ENCODE measurements at regions not wholly inside any gene's neighbourhood (a gene's known extent, or its start where the extent isn't known, plus 50 kb on each side); places are given as distances from the start of the nearest gene placed in this dataset.

DNA sequence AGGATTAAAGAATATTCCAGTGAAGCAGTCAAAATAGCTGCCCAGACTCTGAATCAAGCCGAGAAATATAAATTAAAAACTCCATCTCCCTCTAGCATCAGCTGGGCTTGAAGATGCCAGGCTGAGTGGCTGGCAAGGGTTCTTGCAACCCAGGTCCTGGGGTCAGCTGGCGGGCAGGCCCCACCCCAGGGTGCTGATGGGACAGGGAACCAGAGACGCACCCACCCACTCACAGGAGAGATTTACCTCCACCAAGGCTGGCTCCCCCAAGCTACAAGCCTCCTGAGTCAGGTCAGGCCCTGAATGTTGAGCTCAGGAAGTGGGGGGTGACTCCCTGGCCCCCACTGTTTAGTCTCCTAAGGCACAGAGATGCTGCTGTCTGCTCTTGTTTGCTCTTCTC is 83.9 kb upstream of the HSPA9 start:
- no peak overlapping the region for H3K4me3 ChIP-seq
- H3K4me1 ChIP-seq (ENCODE audit: control insufficient read depth, insufficient read depth, low read length), result peaks cover 26% of the 10 kb centered on the region
- H4K20me1 ChIP-seq (ENCODE audit: control insufficient read depth, insufficient read depth), result no peaks in the 10 kb centered on the region
- H3K79me2 ChIP-seq (ENCODE audit: control insufficient read depth, insufficient read depth, low read length), result no peaks in the 10 kb centered on the region
- H3K36me3 ChIP-seq (ENCODE audit: control insufficient read depth in 2 of 2, insufficient read depth in 2 of 2, low read length in 1 of 2), result no peaks in the 10 kb centered on the region
- ChIA-PET SMC1A (ENCODE audit: uncharacterized antibody, unreplicated experiment) (no interaction called here), RAD21 (ENCODE audit: unreplicated experiment) (no interaction called here), CTCF (no interaction called here), POLR2A (interaction anchor here (0.5 to 0.6 kb wide), 2 partner anchors 12 to 1929 kb away, joined by 3 to 8 read pairs; no protein-coding TSS in a partner anchor)
- DNase-seq (ENCODE audit: low read depth, low spot score) (no peak), ATAC-seq (no peak), FAIRE-seq (no peak)
- intact Hi-C loops (cut with micrococcal nuclease; ENCODE audit: unreplicated experiment), result no loop called here
- H3K9ac ChIP-seq (ENCODE audit: control insufficient read depth, insufficient read depth, low read length), result no peak overlapping the region
- H3K9me3 ChIP-seq (replicated peaks; ENCODE audit: control insufficient read depth, insufficient read depth, low read length), result no peaks in the 10 kb centered on the region
- no peak overlapping the region for H2AFZ ChIP-seq (ENCODE audit: control insufficient read depth, low read depth, low read length)
- H3K27ac ChIP-seq (ENCODE audit: control insufficient read depth, insufficient read depth), result no peak overlapping the region
- no peak overlapping the region for H3K4me2 ChIP-seq (ENCODE audit: control insufficient read depth, insufficient read depth)
- in situ Hi-C loops (cut with MboI), result no loop called here
- 53% methylated on average over 3 of the region's 3 CpGs for WGBS (ENCODE audit: insufficient coverage, insufficient replicate concordance, low lambda C conversion rate, missing lambda C conversion rate)
- no TSS peak for BruUV-seq (replicated peaks)
- no peaks in the 10 kb centered on the region; a peak in 1 of 4 replicates for H3K27me3 ChIP-seq (replicated peaks in 1 of 2; ENCODE audit: control insufficient read depth in 2 of 2, insufficient read depth in 2 of 2, low read length in 1 of 2)
- TF ChIP-seq SPI1 (IDR thresholded peaks at IDR 0.05; ENCODE audit: borderline replicate concordance, insufficient read depth, low read depth, low read length) (no peak), BHLHE40 (IDR thresholded peaks at IDR 0.05; ENCODE audit: borderline replicate concordance in 1 of 2, low read depth in 2 of 2, low read length in 1 of 2) (no peak), MEF2B (IDR thresholded peaks at IDR 0.05; ENCODE audit: partially characterized antibody, poor library complexity, severe bottlenecking) (no peak), CREM (IDR thresholded peaks at IDR 0.05; ENCODE audit: low read depth) (no peak), ESRRA (IDR thresholded peaks at IDR 0.05; ENCODE audit: low read length) (no peak), BCL11A (IDR thresholded peaks at IDR 0.05; ENCODE audit: low read depth, low read length) (no peak), BACH1 (IDR thresholded peaks at IDR 0.05; ENCODE audit: borderline replicate concordance) (no peak), HDGF (IDR thresholded peaks at IDR 0.05) (no peak), SMC3 (IDR thresholded peaks at IDR 0.05; ENCODE audit: borderline replicate concordance, low read length) (no peak), CBX3 (IDR thresholded peaks at IDR 0.05; ENCODE audit: borderline replicate concordance, low read depth) (no peak), RAD51 (IDR thresholded peaks at IDR 0.05) (no peak), CEBPB (IDR thresholded peaks at IDR 0.05; ENCODE audit: borderline replicate concordance in 1 of 2, low read depth in 2 of 2, low read length in 2 of 2) (no peak), POLR2A (IDR thresholded peaks at IDR 0.05; ENCODE audit: low read depth, low read length) (no peak)
- TF ChIP-seq, protein P1, sequence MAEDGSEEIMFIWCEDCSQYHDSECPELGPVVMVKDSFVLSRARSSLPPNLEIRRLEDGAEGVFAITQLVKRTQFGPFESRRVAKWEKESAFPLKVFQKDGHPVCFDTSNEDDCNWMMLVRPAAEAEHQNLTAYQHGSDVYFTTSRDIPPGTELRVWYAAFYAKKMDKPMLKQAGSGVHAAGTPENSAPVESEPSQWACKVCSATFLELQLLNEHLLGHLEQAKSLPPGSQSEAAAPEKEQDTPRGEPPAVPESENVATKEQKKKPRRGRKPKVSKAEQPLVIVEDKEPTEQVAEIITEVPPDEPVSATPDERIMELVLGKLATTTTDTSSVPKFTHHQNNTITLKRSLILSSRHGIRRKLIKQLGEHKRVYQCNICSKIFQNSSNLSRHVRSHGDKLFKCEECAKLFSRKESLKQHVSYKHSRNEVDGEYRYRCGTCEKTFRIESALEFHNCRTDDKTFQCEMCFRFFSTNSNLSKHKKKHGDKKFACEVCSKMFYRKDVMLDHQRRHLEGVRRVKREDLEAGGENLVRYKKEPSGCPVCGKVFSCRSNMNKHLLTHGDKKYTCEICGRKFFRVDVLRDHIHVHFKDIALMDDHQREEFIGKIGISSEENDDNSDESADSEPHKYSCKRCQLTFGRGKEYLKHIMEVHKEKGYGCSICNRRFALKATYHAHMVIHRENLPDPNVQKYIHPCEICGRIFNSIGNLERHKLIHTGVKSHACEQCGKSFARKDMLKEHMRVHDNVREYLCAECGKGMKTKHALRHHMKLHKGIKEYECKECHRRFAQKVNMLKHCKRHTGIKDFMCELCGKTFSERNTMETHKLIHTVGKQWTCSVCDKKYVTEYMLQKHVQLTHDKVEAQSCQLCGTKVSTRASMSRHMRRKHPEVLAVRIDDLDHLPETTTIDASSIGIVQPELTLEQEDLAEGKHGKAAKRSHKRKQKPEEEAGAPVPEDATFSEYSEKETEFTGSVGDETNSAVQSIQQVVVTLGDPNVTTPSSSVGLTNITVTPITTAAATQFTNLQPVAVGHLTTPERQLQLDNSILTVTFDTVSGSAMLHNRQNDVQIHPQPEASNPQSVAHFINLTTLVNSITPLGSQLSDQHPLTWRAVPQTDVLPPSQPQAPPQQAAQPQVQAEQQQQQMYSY (CRISPR knock-in tag; IDR thresholded peaks at IDR 0.05), result no peak
- TF ChIP-seq, protein P2, sequence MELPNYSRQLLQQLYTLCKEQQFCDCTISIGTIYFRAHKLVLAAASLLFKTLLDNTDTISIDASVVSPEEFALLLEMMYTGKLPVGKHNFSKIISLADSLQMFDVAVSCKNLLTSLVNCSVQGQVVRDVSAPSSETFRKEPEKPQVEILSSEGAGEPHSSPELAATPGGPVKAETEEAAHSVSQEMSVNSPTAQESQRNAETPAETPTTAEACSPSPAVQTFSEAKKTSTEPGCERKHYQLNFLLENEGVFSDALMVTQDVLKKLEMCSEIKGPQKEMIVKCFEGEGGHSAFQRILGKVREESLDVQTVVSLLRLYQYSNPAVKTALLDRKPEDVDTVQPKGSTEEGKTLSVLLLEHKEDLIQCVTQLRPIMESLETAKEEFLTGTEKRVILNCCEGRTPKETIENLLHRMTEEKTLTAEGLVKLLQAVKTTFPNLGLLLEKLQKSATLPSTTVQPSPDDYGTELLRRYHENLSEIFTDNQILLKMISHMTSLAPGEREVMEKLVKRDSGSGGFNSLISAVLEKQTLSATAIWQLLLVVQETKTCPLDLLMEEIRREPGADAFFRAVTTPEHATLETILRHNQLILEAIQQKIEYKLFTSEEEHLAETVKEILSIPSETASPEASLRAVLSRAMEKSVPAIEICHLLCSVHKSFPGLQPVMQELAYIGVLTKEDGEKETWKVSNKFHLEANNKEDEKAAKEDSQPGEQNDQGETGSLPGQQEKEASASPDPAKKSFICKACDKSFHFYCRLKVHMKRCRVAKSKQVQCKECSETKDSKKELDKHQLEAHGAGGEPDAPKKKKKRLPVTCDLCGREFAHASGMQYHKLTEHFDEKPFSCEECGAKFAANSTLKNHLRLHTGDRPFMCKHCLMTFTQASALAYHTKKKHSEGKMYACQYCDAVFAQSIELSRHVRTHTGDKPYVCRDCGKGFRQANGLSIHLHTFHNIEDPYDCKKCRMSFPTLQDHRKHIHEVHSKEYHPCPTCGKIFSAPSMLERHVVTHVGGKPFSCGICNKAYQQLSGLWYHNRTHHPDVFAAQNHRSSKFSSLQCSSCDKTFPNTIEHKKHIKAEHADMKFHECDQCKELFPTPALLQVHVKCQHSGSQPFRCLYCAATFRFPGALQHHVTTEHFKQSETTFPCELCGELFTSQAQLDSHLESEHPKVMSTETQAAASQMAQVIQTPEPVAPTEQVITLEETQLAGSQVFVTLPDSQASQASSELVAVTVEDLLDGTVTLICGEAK (IDR thresholded peaks at IDR 0.05; ENCODE audit: borderline replicate concordance), result no peak
- TF ChIP-seq, protein P3, sequence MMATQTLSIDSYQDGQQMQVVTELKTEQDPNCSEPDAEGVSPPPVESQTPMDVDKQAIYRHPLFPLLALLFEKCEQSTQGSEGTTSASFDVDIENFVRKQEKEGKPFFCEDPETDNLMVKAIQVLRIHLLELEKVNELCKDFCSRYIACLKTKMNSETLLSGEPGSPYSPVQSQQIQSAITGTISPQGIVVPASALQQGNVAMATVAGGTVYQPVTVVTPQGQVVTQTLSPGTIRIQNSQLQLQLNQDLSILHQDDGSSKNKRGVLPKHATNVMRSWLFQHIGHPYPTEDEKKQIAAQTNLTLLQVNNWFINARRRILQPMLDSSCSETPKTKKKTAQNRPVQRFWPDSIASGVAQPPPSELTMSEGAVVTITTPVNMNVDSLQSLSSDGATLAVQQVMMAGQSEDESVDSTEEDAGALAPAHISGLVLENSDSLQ (IDR thresholded peaks at IDR 0.05), result no peak

Data from GM12878 (cell line).